Transverse colon (tissue), 4 donors: ENCODE measurements at regions not wholly inside any gene's neighbourhood (a gene's known extent, or its start where the extent isn't known, plus 50 kb on each side); places are given as distances from the start of the nearest gene placed in this dataset.

Source experiments
- DNase-seq: peaks from one replicate; pipeline ENCODE4 v3.0.0-alpha.2; 2019
- H3K27ac ChIP-seq, 4 donors: fragments of 200-600 bp; sonication (generic); 2 replicates each; pipeline ENCODE4 v1.5.1; 2016 to 2018; ENCODE audit warnings: inconsistent platforms in 4 of 4
- H3K27me3 ChIP-seq: fragments of 200-600 bp; sonication (generic); 2 replicates; pipeline ENCODE4 v1.5.1; 2017; ENCODE audit warnings: inconsistent platforms
- H3K36me3 ChIP-seq, 4 donors: fragments of 200-600 bp; sonication (generic); 2 replicates each; pipeline ENCODE4 v1.5.1; 2017 to 2019; ENCODE audit warnings: inconsistent platforms in 4 of 4
- H3K4me1 ChIP-seq, 4 donors: fragments of 200-600 bp; sonication (generic); 2 replicates each; pipeline ENCODE4 v1.5.1; 2017 to 2020; ENCODE audit warnings: inconsistent platforms in 4 of 4
- H3K4me3 ChIP-seq, 4 donors: fragments of 200-600 bp; sonication (generic); 1 replicate in 1 of 4; 2 replicates in 3 of 4; pipeline versions ENCODE4 v1.5.1 to v1.6.1; 2017 to 2019; ENCODE audit warnings: inconsistent platforms in 4 of 4
- H3K9me3 ChIP-seq, 2 donors: fragments of 200-600 bp; sonication (generic); 2 replicates each; pipeline ENCODE4 v1.5.1; 2017 to 2019; ENCODE audit warnings: inconsistent platforms in 2 of 2
- CTCF ChIP-seq, 5 experiments: fragments of 200-600 bp in 3 of 5; fragments of 450-650 bp in 2 of 5; sonication (generic) in 3 of 5; IDR thresholded peaks; 1 replicate in 2 of 5; 2 replicates in 3 of 5; pipeline ENCODE4 v1.5.1; 2016 to 2017; ENCODE audit warnings: antibody characterized with exemption in 5 of 5, inconsistent platforms in 3 of 5, mild to moderate bottlenecking in 2 of 5, moderate library complexity in 1 of 5
- EP300 ChIP-seq: sonication (generic); formaldehyde crosslinking; IDR thresholded peaks from one replicate; pipeline ENCODE4 v1.6.1; 2017; ENCODE audit warnings: antibody characterized with exemption, low read depth
- POLR2A ChIP-seq: fragments of 450-650 bp; IDR thresholded peaks from one replicate; pipeline ENCODE4 v1.6.1; 2016; ENCODE audit warnings: antibody characterized with exemption, mild to moderate bottlenecking, moderate library complexity
- POLR2AphosphoS5 ChIP-seq, 3 donors: sonication (generic); formaldehyde crosslinking; IDR thresholded peaks; one replicate each; pipeline ENCODE4 v1.6.1; 2016; ENCODE audit warnings: antibody characterized with exemption in 3 of 3
- WGBS, 2 donors: methylation state at CpG; one replicate each; pipeline ENCODE4 v1.1.5; 2018; ENCODE audit warnings: low coverage in 1 of 2; 5-methylcytosine and 5-hydroxymethylcytosine counted together
- in situ Hi-C, 4 donors: fragments of 200-750 bp; cut with MboI; loops; one replicate each; pipeline versions ENCODE4 v1.15.0 to v1.15.1; 2017; ENCODE audit warnings: low sequenced_read_pairs in 3 of 4, low pct_ligation_motif_present in 1 of 4, low pct_unique_long_range_greater_than_20kb in 1 of 4
- intact Hi-C: fragments of 100-400 bp; cut with DNase I; formaldehyde crosslinking; loops from one replicate; pipeline ENCODE4 v1.15.1; 2023; ENCODE audit warnings: low total_unique reads

DNA sequence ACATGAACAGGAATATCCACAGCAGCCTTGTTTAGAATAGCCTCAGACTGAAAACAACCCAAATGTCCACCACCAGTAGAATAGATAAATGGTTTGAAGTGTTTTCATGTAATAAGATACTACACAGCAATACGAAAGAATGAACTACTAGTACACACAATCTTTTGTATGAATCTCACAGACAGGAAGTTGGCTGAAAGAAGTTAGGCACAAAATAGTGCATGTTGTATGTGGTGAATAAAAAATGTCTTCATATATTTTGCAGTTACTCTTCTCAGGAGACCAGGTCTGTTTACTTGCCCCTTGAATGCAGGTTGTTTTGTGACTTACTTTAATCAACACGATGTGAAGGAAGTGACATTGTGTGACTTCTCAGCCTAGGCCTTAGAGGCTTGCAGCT lies 75.9 kb upstream of the LEF1 start:
- Histone ChIP-seq H3K36me3 (no peaks in the 10 kb centered on the region), H3K27ac (no peak overlapping the region), H3K9me3 (peaks cover 0 to 4% of the 10 kb centered on the region in 2 donors), H3K4me1 (no peaks in the 10 kb centered on the region), H3K4me3 (no peak overlapping the region), H3K27me3 (no peaks in the 10 kb centered on the region)
- 68 to 100% methylated on average over 1 to 2 of the region's 2 CpGs for WGBS, 2 donors
- intact Hi-C loops (no loop called here), in situ Hi-C loops (no loop called here)
- no peak for TF ChIP-seq CTCF (IDR thresholded peaks at IDR 0.05)
- TF ChIP-seq POLR2A: no peak
- DNase-seq: no peak

DNA sequence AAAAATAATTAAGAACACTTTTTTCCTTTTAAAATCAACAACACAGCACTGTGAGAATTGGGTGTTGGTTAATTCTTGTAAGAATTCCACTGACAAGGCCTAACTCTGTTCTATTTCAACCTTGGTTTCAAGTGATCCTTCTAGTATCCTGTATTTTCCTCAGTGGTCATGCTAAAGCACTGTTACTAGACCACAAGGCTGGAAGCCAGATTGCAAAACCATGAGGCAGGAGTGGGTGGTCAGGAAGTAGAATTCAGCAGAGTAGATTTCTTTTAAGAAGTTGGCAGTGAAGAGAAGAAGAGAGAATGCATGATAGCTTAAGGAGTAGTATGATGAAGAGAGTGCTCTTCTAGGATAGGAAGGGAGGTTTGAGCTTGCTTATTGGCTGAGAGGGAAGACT lies 71.6 kb upstream of the LEF1 start:
- in situ Hi-C loops (no loop called here), intact Hi-C loops (no loop called here)
- Histone ChIP-seq H3K4me1 (no peaks in the 10 kb centered on the region), H3K9me3 (no peaks in the 10 kb centered on the region), H3K27ac (no peak overlapping the region), H3K36me3 (no peaks in the 10 kb centered on the region), H3K27me3 (no peaks in the 10 kb centered on the region), H3K4me3 (no peak overlapping the region)
- TF ChIP-seq POLR2AphosphoS5 (IDR thresholded peaks at IDR 0.05) (no peak), CTCF (IDR thresholded peaks at IDR 0.05) (no peak), EP300 (no peak), POLR2A (no peak)
- DNase-seq: no peak

- no peak for DNase-seq
- in situ Hi-C loops: no loop called here
- TF ChIP-seq EP300 (no peak), POLR2AphosphoS5 (IDR thresholded peaks at IDR 0.05) (no peak), POLR2A (no peak), CTCF (IDR thresholded peaks at IDR 0.05) (no peak)
- intact Hi-C loops: no loop called here
- no peaks in the 10 kb centered on the region for H3K4me1 ChIP-seq
- no peaks in the 10 kb centered on the region for H3K36me3 ChIP-seq
- 20 to 49% methylated on average over 1 of the region's 1 CpG for WGBS, 2 donors
- no peak overlapping the region for H3K4me3 ChIP-seq
- H3K27ac ChIP-seq: no peak overlapping the region
- H3K9me3 ChIP-seq: no peaks in the 10 kb centered on the region
- H3K27me3 ChIP-seq: no peaks in the 10 kb centered on the region
Measured at GRCh38 chr4:108237693-108238092, 69.0 kb upstream of the LEF1 start.

DNA sequence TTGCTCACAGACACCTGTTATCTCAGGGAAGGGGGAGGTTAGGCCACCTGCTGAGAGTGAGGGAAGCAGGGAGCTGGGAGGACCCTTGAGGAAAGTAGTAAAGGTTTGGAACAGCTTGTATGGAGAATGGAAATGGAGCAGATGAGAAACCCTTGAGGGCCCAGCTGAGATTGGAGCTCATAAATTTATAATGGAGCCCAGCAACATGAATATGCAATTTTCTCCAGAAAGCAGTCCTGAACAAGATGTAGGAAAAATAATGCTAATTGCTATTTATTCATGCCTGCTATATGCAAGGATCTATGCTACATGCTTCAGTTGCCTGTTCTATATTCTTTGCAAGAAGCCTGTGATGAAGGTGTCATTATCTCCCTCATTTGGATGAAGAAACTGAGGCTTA lies 67.5 kb upstream of the LEF1 start:
- H3K4me3 ChIP-seq: no peak overlapping the region
- in situ Hi-C loops: no loop called here
- no peaks in the 10 kb centered on the region for H3K27me3 ChIP-seq
- DNase-seq: no peak
- no peak overlapping the region for H3K27ac ChIP-seq
- intact Hi-C loops: no loop called here
- no peaks in the 10 kb centered on the region for H3K36me3 ChIP-seq
- no peak for TF ChIP-seq POLR2AphosphoS5 (IDR thresholded peaks at IDR 0.05)
- TF ChIP-seq CTCF (IDR thresholded peaks at IDR 0.05): no peak
- TF ChIP-seq POLR2A: no peak
- no peak for TF ChIP-seq EP300
- no peaks in the 10 kb centered on the region for H3K4me1 ChIP-seq
- no peaks in the 10 kb centered on the region for H3K9me3 ChIP-seq
